ENCODE measurements at regions not wholly inside any gene's neighbourhood (a gene's known extent, or its start where the extent isn't known, plus 50 kb on each side); places are given as distances from the start of the nearest gene placed in this dataset.
A peak's percentile ranks its signal among the peaks of the same experiment; 100 is the strongest.

DNA sequence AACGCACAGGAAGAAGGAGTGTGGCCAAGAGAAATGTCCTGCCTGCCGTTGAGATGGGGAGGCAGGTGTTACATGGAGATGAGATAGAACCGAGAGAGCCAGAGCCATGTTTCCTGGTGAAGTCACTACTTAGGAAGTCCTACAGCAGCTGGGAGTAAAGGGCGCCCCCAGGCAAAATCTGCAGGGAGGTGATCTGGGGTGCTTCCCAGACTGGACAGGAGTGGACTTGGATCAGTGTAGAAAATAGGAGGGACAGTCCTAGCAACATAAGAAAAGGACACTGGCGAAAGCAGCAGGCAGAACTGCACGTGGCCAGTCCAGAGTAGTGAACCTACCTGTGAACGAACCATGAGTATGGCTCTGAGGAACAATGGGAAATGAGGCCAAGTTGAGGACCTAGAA lies 85.3 kb downstream of the CD164 start:
- Histone ChIP-seq H3K27ac (ENCODE audit: low read depth, low read length) (no peak overlapping the region), H3K27me3 (ENCODE audit: control insufficient read depth in 3 of 3, insufficient read depth in 3 of 3, low read length in 3 of 3) (no peaks in the 10 kb centered on the region), H3K9me3 (ENCODE audit: control insufficient read depth in 3 of 3, low read length in 3 of 3) (no peaks in the 10 kb centered on the region), H3K9ac (ENCODE audit: low read depth in 1 of 3, low read length in 3 of 3) (no peak overlapping the region), H3K36me3 (ENCODE audit: control insufficient read depth in 3 of 3, insufficient read depth in 3 of 3, low read length in 3 of 3) (no peaks in the 10 kb centered on the region), H3K4me3 (ENCODE audit: low read length in 3 of 3) (no peak overlapping the region), H3K4me1 (ENCODE audit: control insufficient read depth in 3 of 3, insufficient read depth in 3 of 3, low read length in 3 of 3) (peaks cover 35 to 49% (median 38%) of the 10 kb centered on the region in 3 donors)

DNA sequence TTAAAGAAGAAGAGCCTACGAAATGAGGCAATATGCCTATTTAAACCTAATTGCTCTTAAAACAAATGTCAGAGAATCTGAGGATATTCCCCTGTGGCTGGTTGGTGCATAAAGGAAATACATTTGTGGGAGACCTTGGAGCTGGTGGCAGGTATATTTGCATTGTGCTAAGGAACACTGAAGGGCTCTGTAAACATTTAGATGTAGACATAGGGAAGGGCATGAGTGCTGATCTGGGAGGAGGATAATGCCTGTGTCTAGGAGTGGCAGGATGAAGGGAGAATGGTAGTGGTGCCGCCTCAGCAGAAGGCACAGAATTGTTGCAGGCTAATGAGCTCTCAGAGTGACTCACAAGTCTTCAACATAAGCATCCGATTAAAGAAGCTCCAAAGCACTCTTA lies 85.8 kb downstream of the CD164 start:
- Histone ChIP-seq H3K27me3 (ENCODE audit: control insufficient read depth in 3 of 3, insufficient read depth in 3 of 3, low read length in 3 of 3) (no peaks in the 10 kb centered on the region), H3K4me1 (ENCODE audit: control insufficient read depth in 3 of 3, insufficient read depth in 3 of 3, low read length in 3 of 3) (peaks cover 37 to 46% (median 38%) of the 10 kb centered on the region in 3 donors), H3K27ac (ENCODE audit: low read depth, low read length) (no peak overlapping the region), H3K4me3 (ENCODE audit: low read length in 3 of 3) (no peak overlapping the region), H3K9ac (ENCODE audit: low read depth in 1 of 3, low read length in 3 of 3) (no peak overlapping the region), H3K36me3 (ENCODE audit: control insufficient read depth in 3 of 3, insufficient read depth in 3 of 3, low read length in 3 of 3) (no peaks in the 10 kb centered on the region), H3K9me3 (ENCODE audit: control insufficient read depth in 3 of 3, low read length in 3 of 3) (no peaks in the 10 kb centered on the region)

DNA sequence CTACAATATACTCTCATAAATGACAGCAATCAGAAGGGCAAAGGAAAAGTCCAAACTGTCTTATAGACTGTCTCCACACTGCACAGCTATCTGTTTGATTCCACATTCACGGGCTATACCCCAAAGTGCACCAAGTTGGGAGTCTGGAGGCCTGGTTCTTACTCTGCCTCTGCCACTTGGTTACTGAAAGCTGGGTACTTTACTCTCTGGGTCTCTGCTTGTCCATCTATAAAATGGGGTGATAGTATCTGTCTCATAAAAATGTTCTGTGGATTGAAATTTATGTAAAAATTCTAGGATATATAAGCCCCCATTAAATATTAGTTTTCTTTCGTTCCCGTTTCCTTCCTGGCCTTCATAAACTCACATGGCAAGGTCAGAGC lies 86.5 kb downstream of the CD164 start:
- Histone ChIP-seq H3K4me1 (ENCODE audit: control insufficient read depth in 3 of 3, insufficient read depth in 3 of 3, low read length in 3 of 3) (peaks cover 31 to 42% (median 31%) of the 10 kb centered on the region in 3 donors), H3K9ac (ENCODE audit: low read depth in 1 of 3, low read length in 3 of 3) (no peak overlapping the region), H3K36me3 (ENCODE audit: control insufficient read depth in 3 of 3, insufficient read depth in 3 of 3, low read length in 3 of 3) (no peaks in the 10 kb centered on the region), H3K4me3 (ENCODE audit: low read length in 3 of 3) (no peak overlapping the region), H3K9me3 (ENCODE audit: control insufficient read depth in 3 of 3, low read length in 3 of 3) (no peaks in the 10 kb centered on the region), H3K27me3 (ENCODE audit: control insufficient read depth in 3 of 3, insufficient read depth in 3 of 3, low read length in 3 of 3) (no peaks in the 10 kb centered on the region), H3K27ac (ENCODE audit: low read depth, low read length) (no peak overlapping the region)

DNA sequence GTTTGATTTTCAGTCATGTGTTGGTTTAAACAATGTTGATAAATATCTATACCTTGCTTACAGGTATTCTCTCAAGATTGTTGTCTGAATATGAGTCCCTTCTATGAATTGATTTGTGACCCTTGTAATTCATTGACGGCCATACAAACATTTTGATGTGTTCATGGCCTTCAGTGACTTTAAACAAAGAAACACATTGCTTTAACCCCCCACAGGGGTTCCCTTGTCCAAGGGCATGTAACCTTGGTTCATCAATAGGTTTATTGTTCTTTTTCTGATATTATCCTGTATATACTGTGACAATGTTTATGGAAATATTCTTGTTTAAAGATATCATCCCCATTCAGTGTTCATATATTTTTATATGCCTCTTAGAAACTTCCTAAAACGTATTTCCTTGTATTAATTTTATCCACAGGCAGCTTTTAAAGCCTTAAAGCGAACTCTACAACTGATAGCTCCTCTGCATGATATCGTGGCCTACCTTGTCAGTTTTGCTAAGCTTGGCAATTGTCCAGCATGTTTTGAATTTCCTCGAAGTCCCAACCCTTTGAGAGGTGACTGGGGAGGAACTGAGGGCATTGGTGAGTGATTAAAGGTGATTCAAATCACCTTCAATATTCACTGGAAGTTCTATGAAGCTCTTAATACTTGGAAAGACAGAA lies 87.0 kb downstream of the CD164 start:
- H3K4me1 ChIP-seq (ENCODE audit: control insufficient read depth in 3 of 3, insufficient read depth in 3 of 3, low read length in 3 of 3): peaks cover 28 to 41% (median 29%) of the 10 kb centered on the region in 3 donors
- H3K36me3 ChIP-seq (ENCODE audit: control insufficient read depth in 3 of 3, insufficient read depth in 3 of 3, low read length in 3 of 3): no peaks in the 10 kb centered on the region
- no peak overlapping the region for H3K9ac ChIP-seq (ENCODE audit: low read depth in 1 of 3, low read length in 3 of 3)
- no peaks in the 10 kb centered on the region for H3K27me3 ChIP-seq (ENCODE audit: control insufficient read depth in 3 of 3, insufficient read depth in 3 of 3, low read length in 3 of 3)
- H3K4me3 ChIP-seq (ENCODE audit: low read length in 3 of 3): no peak overlapping the region
- no peaks in the 10 kb centered on the region for H3K9me3 ChIP-seq (ENCODE audit: control insufficient read depth in 3 of 3, low read length in 3 of 3)
- H3K27ac ChIP-seq (ENCODE audit: low read depth, low read length): peak overlapping the region; percentile 46

DNA sequence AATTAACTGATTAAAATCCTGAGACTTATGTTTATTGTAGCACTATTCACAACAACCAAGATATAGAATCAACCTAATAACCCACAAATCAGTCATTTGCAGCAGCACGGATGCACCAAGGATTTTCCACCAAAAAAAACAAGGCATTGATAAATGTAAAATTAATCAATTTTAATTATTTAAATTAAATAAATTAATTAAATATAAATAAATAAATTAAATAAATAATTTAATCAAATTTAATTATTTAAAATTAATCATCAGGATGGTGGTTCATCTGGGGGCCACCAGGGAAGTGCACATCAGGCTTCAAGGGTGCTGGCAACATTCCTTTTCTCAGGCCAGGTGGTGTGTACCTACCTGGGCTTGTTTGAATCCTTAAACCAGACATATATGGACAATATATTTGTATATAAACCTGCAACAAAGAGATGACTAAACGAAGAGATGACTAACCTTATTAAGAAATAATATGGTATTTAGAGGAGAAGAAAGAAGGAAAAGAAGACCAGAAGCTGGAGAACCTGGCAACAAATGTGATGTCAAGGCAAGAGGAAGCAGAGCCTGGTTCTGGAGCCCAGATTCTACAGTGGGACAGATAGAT lies 89.2 kb downstream of the CD164 start:
- H3K9ac ChIP-seq (ENCODE audit: low read depth in 1 of 3, low read length in 3 of 3): no peak overlapping the region

DNA sequence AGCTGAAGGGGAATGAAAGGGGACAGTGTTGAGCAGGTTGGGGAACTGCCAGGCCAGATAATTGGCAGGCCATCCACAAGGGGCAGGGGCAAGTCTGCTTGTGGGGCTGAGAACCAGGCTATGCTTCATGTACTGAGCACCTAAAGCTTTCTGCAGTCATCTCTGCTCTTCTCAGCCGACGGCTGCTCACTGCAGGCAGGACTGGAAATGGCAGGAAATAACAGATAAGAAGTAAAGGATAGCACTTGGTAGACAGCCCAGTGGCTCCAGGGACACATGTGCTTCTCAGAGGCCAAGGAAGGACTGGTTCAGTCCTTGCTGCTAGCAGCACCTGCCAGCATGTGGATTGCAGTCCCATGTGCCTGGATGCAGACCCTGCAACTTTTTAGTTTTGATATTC lies 89.8 kb downstream of the CD164 start:
- Histone ChIP-seq H3K27ac (ENCODE audit: low read depth, low read length) (peak overlapping the region; percentile 21), H3K9ac (ENCODE audit: low read depth in 1 of 3, low read length in 3 of 3) (peak overlapping the region in 2 of 3 donors; percentile 10 to 45), H3K27me3 (ENCODE audit: control insufficient read depth in 3 of 3, insufficient read depth in 3 of 3, low read length in 3 of 3) (peaks cover 0 to 4% (median 0%) of the 10 kb centered on the region in 3 donors), H3K9me3 (ENCODE audit: control insufficient read depth in 3 of 3, low read length in 3 of 3) (no peaks in the 10 kb centered on the region), H3K4me1 (ENCODE audit: control insufficient read depth in 3 of 3, insufficient read depth in 3 of 3, low read length in 3 of 3) (peaks cover 17 to 26% (median 25%) of the 10 kb centered on the region in 3 donors), H3K4me3 (ENCODE audit: low read length in 3 of 3) (no peak overlapping the region), H3K36me3 (ENCODE audit: control insufficient read depth in 3 of 3, insufficient read depth in 3 of 3, low read length in 3 of 3) (no peaks in the 10 kb centered on the region)

More for the DNA sequence above, 89.2 kb downstream of the CD164 start:
- Histone ChIP-seq H3K9me3 (ENCODE audit: control insufficient read depth in 3 of 3, low read length in 3 of 3) (no peaks in the 10 kb centered on the region), H3K27ac (ENCODE audit: low read depth, low read length) (peak overlapping the region; percentile 46), H3K4me1 (ENCODE audit: control insufficient read depth in 3 of 3, insufficient read depth in 3 of 3, low read length in 3 of 3) (peaks cover 17 to 31% (median 25%) of the 10 kb centered on the region in 3 donors), H3K36me3 (ENCODE audit: control insufficient read depth in 3 of 3, insufficient read depth in 3 of 3, low read length in 3 of 3) (no peaks in the 10 kb centered on the region), H3K27me3 (ENCODE audit: control insufficient read depth in 3 of 3, insufficient read depth in 3 of 3, low read length in 3 of 3) (peaks cover 0 to 4% (median 0%) of the 10 kb centered on the region in 3 donors), H3K4me3 (ENCODE audit: low read length in 3 of 3) (no peak overlapping the region)

DNA sequence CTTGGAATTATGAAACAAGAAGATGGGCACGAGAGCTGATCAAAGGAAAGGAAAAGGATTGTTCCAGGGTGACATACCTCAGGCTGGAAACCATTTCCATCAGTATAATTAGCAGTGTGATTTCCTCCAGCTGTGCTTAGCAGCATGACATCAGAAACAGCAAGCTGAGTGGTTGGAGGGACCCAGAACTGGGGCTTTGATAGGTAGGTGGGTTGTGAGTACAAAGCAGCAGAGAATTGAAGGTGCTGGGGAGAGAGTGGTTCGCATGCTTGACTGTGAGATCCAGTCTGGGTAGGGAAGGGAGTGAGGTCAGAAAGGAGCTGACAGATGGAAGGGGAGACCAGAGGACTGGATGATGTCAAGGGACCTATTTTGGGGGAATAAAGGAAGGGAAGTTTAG lies 90.4 kb downstream of the CD164 start:
- Histone ChIP-seq H3K27me3 (ENCODE audit: control insufficient read depth in 3 of 3, insufficient read depth in 3 of 3, low read length in 3 of 3) (peaks cover 0 to 4% (median 0%) of the 10 kb centered on the region in 3 donors), H3K4me1 (ENCODE audit: control insufficient read depth in 3 of 3, insufficient read depth in 3 of 3, low read length in 3 of 3) (peaks cover 17 to 23% (median 22%) of the 10 kb centered on the region in 3 donors), H3K36me3 (ENCODE audit: control insufficient read depth in 3 of 3, insufficient read depth in 3 of 3, low read length in 3 of 3) (no peaks in the 10 kb centered on the region), H3K9ac (ENCODE audit: low read depth in 1 of 3, low read length in 3 of 3) (no peak overlapping the region), H3K4me3 (ENCODE audit: low read length in 3 of 3) (no peak overlapping the region), H3K27ac (ENCODE audit: low read depth, low read length) (peak overlapping the region; percentile 21), H3K9me3 (ENCODE audit: control insufficient read depth in 3 of 3, low read length in 3 of 3) (no peaks in the 10 kb centered on the region)

DNA sequence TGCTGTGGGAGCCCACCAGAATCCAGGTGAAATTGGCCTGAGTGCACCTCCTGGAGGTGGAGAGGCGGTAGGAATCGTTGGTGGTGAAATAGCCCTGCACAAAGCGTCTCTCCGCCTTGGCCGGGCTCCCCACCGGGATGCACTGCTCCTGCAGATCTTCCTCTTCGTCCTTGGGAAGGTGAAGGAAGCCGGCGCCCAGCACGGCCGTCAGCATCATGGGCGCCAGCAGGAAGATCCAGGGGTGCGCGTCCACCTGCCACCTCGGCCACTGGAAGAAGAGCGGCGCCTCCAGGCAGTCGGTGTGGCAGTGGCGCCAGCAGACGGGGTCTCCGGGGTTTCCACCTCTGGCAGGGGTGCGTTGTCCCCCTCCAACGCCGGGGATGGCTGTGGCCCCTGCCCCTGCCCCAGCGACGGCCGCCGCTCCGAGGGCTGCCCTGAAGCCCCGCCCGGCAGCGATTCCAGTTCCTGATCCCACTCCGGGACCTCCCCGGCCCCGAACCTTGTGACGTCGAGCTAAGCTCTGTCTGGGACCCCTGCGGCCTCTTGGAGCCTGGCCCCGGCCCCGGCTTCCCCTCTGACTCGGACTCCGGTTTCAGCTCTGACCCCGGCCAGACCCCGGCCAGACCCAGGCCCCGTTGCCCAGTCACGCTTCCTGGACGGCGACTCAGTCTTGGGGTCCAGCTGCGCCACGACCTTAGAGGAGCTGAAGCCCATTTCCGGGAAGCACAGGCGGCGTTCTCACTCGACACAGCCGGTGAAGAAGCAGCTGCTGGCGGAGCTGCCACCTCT lies 91.9 kb downstream of the CD164 start:
- H3K9me3 ChIP-seq (ENCODE audit: control insufficient read depth in 3 of 3, low read length in 3 of 3): no peaks in the 10 kb centered on the region
- H3K27me3 ChIP-seq (ENCODE audit: control insufficient read depth in 3 of 3, insufficient read depth in 3 of 3, low read length in 3 of 3): peaks cover 0 to 4% (median 0%) of the 10 kb centered on the region in 3 donors
- no peak overlapping the region for H3K9ac ChIP-seq (ENCODE audit: low read depth in 1 of 3, low read length in 3 of 3)
- H3K4me1 ChIP-seq (ENCODE audit: control insufficient read depth in 3 of 3, insufficient read depth in 3 of 3, low read length in 3 of 3): peaks cover 17 to 22% (median 22%) of the 10 kb centered on the region in 3 donors
- H3K4me3 ChIP-seq (ENCODE audit: low read length in 3 of 3): no peak overlapping the region
- H3K36me3 ChIP-seq (ENCODE audit: control insufficient read depth in 3 of 3, insufficient read depth in 3 of 3, low read length in 3 of 3): no peaks in the 10 kb centered on the region
- H3K27ac ChIP-seq (ENCODE audit: low read depth, low read length): no peak overlapping the region

DNA sequence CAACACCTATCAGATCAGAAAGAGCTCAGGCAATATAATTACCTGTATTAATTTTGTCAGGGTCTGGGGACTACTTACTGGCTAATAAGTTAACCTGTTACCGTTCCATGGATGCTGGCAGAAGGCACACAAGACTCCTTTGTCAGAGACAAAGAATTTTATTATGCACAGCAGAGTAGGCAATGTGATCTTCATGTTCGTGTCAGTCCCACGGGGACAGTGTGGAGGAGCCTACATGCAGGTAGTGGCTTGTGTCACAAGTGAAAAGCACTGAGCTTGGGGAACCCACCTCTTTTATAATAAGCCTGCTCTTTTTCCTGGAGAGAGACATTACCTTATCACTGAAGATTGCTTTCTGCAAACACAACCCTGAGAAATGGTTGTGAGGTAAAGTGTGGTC lies 96.9 kb downstream of the CD164 start:
- Histone ChIP-seq H3K27ac (ENCODE audit: low read depth, low read length) (no peak overlapping the region), H3K4me1 (ENCODE audit: control insufficient read depth in 3 of 3, insufficient read depth in 3 of 3, low read length in 3 of 3) (no peaks in the 10 kb centered on the region), H3K27me3 (ENCODE audit: control insufficient read depth in 3 of 3, insufficient read depth in 3 of 3, low read length in 3 of 3) (peaks cover 0 to 4% (median 0%) of the 10 kb centered on the region in 3 donors), H3K36me3 (ENCODE audit: control insufficient read depth in 3 of 3, insufficient read depth in 3 of 3, low read length in 3 of 3) (no peaks in the 10 kb centered on the region), H3K9ac (ENCODE audit: low read depth in 1 of 3, low read length in 3 of 3) (no peak overlapping the region), H3K9me3 (ENCODE audit: control insufficient read depth in 3 of 3, low read length in 3 of 3) (no peaks in the 10 kb centered on the region), H3K4me3 (ENCODE audit: low read length in 3 of 3) (no peak overlapping the region)

DNA sequence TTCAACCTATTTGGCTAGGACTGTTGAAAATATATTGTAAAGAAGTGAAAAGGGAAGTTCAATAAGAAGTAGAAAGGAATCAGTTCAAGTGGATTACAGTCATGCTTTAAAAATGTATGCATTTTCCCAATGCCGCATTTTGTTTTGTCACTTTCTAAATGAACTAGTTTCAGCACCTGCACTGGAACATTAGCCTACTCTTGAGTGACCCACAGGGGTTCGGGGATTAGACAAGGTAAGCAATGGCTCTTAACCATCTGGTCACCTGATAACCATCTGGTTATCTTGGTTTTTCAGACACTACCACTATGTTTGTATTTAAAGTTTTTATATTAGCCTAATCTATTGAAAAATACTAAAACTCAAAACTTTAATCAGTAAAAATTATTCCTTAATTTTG lies 97.6 kb downstream of the CD164 start:
- no peaks in the 10 kb centered on the region for H3K9me3 ChIP-seq (ENCODE audit: control insufficient read depth in 3 of 3, low read length in 3 of 3)
- no peak overlapping the region for H3K4me3 ChIP-seq (ENCODE audit: low read length in 3 of 3)
- no peaks in the 10 kb centered on the region for H3K36me3 ChIP-seq (ENCODE audit: control insufficient read depth in 3 of 3, insufficient read depth in 3 of 3, low read length in 3 of 3)
- no peak overlapping the region for H3K27ac ChIP-seq (ENCODE audit: low read depth, low read length)
- H3K27me3 ChIP-seq (ENCODE audit: control insufficient read depth in 3 of 3, insufficient read depth in 3 of 3, low read length in 3 of 3): peaks cover 0 to under 1% (median 0%) of the 10 kb centered on the region in 3 donors
- no peak overlapping the region for H3K9ac ChIP-seq (ENCODE audit: low read depth in 1 of 3, low read length in 3 of 3)
- no peaks in the 10 kb centered on the region for H3K4me1 ChIP-seq (ENCODE audit: control insufficient read depth in 3 of 3, insufficient read depth in 3 of 3, low read length in 3 of 3)

All from skeletal muscle tissue (tissue), 3 donors.